ENCODE measurements at regions not wholly inside any gene's neighbourhood (a gene's known extent, or its start where the extent isn't known, plus 50 kb on each side); places are given as distances from the start of the nearest gene placed in this dataset.
"Not testable (repeated sequence)": the region's sequence is repeated elsewhere in the genome, so short reads cannot be mapped to it uniquely, and the experiment has no call there.

GRCh38 chr12:88842314-88842713 lies 262.0 kb upstream of the KITLG start:
- DNase-seq (ENCODE audit: low read depth) = no peak

DNA sequence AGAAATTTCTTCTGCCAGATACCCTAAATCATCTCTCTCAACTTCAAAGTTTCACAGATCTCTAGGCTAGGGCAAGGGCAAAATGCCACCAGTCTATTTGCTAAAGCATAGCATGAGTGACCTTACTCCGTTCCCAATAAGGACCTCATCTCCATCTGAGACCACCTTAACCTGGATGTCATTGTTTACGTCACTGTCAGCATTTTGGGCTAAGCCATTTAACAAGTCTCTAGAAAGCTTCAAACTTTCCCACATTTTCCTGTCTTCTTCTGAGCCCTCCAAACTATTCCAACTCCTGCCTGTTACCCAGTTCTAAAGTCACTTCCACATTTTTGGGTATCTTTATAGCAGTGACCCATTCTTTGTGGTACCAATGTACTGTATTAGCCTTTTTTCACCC lies 259.2 kb upstream of the KITLG start:
- DNase-seq (ENCODE audit: low read depth) = no peak

GRCh38 chr12:88836156-88836555 lies 255.9 kb upstream of the KITLG start:
- no peak for DNase-seq (ENCODE audit: low read depth)

DNA sequence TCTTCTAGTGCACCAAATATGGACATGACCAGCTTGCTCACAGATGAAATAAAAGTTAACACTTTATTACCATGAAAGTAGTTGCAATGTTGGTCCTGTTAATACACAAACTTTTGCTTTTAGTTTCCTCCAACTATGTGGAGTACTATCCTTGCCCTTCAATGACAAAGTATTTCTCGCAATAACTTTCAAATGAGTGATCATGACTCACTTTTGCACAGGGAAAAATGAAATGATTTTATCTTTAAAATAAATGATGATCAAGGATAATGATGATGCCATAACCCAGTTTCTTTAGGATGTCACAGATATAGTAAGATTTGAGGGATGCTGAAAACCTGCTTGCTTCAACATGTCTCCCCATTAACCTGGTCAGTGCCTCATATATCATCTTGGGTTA lies 254.0 kb upstream of the KITLG start:
- DNase-seq (ENCODE audit: low read depth) = no peak

DNA sequence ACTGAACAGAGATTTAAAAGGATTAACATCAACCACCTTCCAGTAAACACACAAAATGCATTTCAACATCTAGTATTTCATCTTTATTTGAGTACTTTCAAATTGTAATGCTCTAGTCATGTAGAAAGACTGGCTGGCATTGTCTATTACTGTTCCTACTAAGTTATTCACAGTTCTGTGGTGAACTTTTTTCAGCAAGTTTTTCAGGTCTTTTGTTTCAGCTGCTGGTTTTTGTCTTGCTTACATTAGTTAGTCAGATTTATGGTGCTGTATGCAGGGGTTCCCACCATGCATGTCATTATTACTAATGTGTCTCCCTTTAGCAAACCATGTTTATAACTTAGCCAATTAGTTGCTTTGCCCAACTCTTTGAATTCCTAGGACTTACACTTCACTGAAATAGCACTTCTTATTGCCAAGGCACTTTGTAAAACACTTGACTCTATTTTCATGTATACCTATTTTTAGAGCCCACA lies 253.4 kb upstream of the KITLG start:
- DNase-seq (ENCODE audit: low read depth) = peak; percentile 12

DNA sequence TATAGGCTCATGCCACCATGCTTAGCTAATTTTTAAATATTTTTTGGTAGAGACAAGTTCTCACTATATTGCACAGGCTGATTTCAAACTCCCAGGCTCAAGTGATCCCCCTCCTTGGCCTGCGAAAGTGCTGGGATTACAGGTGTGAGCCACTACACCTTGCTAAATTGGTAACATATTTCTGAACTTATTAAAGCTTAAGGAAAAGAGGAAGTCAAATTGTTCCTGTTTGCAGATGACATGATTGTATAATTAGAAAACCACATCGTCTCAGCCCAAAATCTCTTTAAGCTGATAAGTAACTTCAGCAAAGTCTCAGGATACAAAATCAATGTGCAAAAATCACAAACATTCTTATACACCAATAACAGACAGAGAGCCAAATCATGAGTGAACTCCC lies 248.3 kb upstream of the KITLG start:
- DNase-seq (ENCODE audit: low read depth) = not testable (repeated sequence)

- DNase-seq (ENCODE audit: low read depth) = no peak
Observed at GRCh38 chr12:88820012-88820411, 239.7 kb upstream of the KITLG start.

DNA sequence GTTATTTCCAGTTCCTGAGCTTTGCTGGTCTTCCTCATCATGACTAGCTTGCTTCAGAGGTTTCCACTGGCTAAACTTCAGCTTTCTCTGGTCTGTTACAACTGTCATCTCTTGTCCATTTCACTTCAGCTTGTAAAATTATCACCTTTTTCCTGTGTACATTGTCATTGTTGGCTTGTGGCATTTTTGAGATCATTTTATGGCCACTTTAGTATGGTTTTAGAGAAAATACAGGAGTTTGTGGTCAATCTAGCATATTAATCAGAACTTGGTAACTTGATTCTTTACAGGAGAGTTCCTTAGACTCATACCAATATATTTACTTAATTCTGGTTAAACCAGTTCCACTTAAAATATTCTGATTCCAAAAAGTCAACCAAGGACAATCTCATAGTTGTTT lies 235.9 kb upstream of the KITLG start:
- DNase-seq (ENCODE audit: low read depth) = no peak

DNA sequence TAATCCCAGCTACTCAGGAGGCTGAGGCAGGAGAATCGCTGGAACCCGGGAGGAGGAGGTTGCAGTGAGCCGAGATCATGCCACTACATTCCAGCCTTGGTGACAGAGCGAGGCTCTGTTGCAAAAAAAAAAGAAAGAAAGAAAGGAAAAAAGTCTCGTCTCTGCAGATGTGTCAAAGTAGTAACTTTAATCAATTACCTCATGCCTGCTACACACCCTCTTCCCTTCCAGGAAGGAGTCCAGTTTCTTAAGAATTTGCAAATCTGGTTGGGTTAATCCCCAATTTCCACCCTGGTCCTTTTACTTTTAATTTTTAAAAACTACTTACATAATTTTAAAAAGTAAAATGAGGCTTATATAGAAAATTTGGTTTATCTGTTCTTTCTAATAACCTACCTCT lies 234.5 kb upstream of the KITLG start:
- DNase-seq (ENCODE audit: low read depth) = no peak

DNA sequence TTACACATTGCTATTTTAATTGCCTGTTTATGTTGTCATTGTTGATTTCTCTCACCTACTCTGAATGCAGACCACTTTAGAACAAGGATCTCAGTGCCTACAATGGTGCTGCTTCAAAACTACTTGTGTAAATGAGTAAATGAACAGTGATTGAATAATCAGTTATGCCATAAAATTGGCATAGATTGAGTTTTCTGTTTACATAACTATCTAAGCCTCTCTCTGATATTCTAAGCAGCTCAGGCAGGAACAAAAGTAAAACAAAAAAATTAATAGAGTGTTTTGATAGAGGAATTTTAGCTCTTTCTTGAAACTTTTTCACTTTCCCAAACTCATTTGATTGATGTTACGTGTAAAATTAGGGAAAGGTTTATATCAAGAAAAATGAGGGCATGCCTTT lies 232.3 kb upstream of the KITLG start:
- DNase-seq (ENCODE audit: low read depth) = no peak

- DNase-seq (ENCODE audit: low read depth) = no peak
Observed at GRCh38 chr12:88810806-88811205, 230.5 kb upstream of the KITLG start.

DNA sequence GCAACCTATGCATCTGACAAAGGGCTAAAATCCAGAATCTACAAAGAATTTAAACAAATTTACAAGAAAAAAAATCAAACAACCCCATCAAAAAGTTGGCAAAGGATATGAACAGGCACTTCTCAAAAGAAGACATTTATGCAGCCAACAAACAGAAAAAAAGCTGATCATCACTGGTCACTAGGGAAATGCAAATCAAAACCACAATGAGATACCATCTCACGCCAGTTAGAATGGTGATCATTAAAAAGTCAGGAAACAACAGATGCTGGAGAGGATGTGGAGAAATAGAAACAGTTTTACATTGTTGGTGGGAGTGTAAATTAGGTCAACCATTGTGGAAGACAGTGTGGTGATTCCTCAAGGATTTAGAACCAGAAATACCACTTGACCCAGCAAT lies 229.6 kb upstream of the KITLG start:
- DNase-seq (ENCODE audit: low read depth) = not testable (repeated sequence)

DNA sequence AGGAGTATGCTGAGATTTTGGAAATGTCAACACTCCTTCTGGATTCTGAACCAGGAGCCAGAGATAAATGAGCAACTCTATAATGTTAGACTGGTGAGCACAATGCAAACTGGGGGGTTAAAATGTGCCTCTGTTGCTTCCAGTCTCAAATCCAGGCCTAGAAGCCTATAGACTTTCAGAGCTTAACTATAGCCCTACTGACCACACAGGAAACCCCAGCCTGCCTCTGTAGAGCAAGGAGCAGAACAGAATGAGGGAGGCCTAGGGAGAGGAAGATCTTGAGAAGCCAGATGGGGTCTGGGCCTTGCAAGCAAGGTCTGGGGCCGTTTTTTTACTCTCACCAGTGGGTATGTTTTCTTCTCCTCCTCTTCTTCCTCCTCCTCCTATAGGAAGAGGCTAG lies 225.4 kb upstream of the KITLG start:
- DNase-seq (ENCODE audit: low read depth) = peak; percentile 15

GRCh38 chr12:88805286-88805685 lies 225.0 kb upstream of the KITLG start:
- peak; percentile 26 for DNase-seq (ENCODE audit: low read depth)

- DNase-seq (ENCODE audit: low read depth) = no peak
Observed at GRCh38 chr12:88802096-88802706, 221.9 kb upstream of the KITLG start.

GRCh38 chr12:88801227-88802095 lies 221.2 kb upstream of the KITLG start:
- no peak for DNase-seq (ENCODE audit: low read depth)

- DNase-seq (ENCODE audit: low read depth) = no peak
Observed at GRCh38 chr12:88793096-88793495, 212.8 kb upstream of the KITLG start.

GRCh38 chr12:88790231-88790630 lies 210.0 kb upstream of the KITLG start:
- no peak for DNase-seq (ENCODE audit: low read depth)

- DNase-seq (ENCODE audit: low read depth) = no peak
Observed at GRCh38 chr12:88784166-88784565, 203.9 kb upstream of the KITLG start.

GRCh38 chr12:88782351-88782750 lies 202.1 kb upstream of the KITLG start:
- DNase-seq (ENCODE audit: low read depth) = no peak

DNA sequence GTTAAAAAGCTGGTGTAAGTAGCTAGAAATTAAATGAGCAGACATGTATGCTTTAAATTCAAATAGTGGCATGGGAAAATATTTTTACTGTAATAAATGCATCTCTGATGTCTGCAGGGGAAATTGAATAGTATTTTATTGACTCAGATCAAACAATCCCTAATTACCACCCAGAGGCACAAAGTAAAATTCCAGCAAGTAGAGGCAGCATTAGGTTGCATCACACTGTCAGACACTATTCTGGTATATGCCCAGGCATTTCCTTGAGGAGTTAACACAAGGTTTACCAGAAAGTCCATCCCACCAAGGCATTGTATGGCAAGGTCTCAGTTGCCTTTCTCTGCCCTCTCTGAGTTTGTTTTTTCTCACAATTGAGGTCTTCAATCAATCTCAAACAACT lies 201.6 kb upstream of the KITLG start:
- no peak for DNase-seq (ENCODE audit: low read depth)

DNA sequence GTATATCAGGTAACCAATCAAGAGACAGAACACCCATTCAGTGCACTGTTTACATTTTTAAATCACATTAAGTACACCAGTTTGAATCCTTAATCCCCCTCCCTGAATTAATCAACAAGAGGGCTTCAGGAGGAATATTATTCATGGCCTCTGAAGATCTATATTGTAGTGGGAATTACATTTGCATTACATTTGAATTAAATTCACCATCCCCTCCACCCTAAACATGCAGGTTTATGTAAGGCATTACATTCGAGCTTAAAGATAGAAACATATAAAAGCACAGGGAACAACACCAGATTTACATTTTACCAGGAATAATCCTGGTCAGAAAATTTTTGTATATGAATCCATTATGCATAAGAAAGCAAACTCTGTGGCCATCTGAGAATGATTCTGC lies 197.8 kb upstream of the KITLG start:
- DNase-seq (ENCODE audit: low read depth) = no peak

DNA sequence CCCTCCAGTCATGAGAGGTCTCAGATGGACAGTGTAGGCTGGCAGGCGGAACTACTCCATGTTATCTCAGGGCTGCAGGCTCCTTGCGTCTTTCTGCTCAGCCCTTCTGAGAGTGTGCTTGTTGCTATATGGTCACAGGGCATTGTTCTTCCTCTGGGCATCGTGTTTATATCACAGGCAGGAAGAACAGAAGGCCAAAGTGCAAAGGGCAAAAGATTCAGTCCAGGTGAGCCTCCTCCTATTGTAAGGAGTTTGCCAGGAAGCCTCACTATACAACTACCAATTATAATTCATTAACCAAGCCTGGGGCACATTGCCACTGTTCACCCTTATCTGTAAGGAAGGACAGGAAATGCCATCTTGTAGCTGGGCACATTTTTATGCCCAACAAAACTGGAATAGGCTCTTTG lies 195.5 kb upstream of the KITLG start:
- DNase-seq (ENCODE audit: low read depth) = no peak

Data from myocyte (in vitro differentiated cells).